ENCODE measurements at regions not wholly inside any gene's neighbourhood (a gene's known extent, or its start where the extent isn't known, plus 50 kb on each side); places are given as distances from the start of the nearest gene placed in this dataset.

- DNase-seq (ENCODE audit: low read depth in 4 of 4, low spot score in 2 of 4), result no peak
These were observed 502.3 kb upstream of the ZMIZ1 start for GRCh38 chr10:78566284-78567111.

GRCh38 chr10:78567680-78568455 is 500.9 kb upstream of the ZMIZ1 start:
- no peak for DNase-seq (ENCODE audit: low read depth in 4 of 4, low spot score in 2 of 4)

GRCh38 chr10:78568620-78569019 is 500.1 kb upstream of the ZMIZ1 start:
- no peak for DNase-seq (ENCODE audit: low read depth in 4 of 4, low spot score in 2 of 4)

GRCh38 chr10:78570633-78571235 is 498.0 kb upstream of the ZMIZ1 start:
- no peak for DNase-seq (ENCODE audit: low read depth in 4 of 4, low spot score in 2 of 4)

GRCh38 chr10:78571286-78571685 is 497.5 kb upstream of the ZMIZ1 start:
- DNase-seq (ENCODE audit: low read depth in 4 of 4, low spot score in 2 of 4), result no peak

- no peak for DNase-seq (ENCODE audit: low read depth in 4 of 4, low spot score in 2 of 4)
These were observed 496.9 kb upstream of the ZMIZ1 start for GRCh38 chr10:78571891-78572290.

- no peak for DNase-seq (ENCODE audit: low read depth in 4 of 4, low spot score in 2 of 4)
These were observed 496.2 kb upstream of the ZMIZ1 start for GRCh38 chr10:78572565-78572964.

- no peak for DNase-seq (ENCODE audit: low read depth in 4 of 4, low spot score in 2 of 4)
These were observed 494.2 kb upstream of the ZMIZ1 start for GRCh38 chr10:78574547-78574946.

- no peak for DNase-seq (ENCODE audit: low read depth in 4 of 4, low spot score in 2 of 4)
These were observed 493.4 kb upstream of the ZMIZ1 start for GRCh38 chr10:78575400-78575799.

GRCh38 chr10:78576276-78576675 is 492.5 kb upstream of the ZMIZ1 start:
- DNase-seq (ENCODE audit: low read depth in 4 of 4, low spot score in 2 of 4), result no peak

- no peak for DNase-seq (ENCODE audit: low read depth in 4 of 4, low spot score in 2 of 4)
These were observed 491.1 kb upstream of the ZMIZ1 start for GRCh38 chr10:78577712-78578111.

GRCh38 chr10:78578929-78579328 is 489.8 kb upstream of the ZMIZ1 start:
- DNase-seq (ENCODE audit: low read depth in 4 of 4, low spot score in 2 of 4), result no peak

- DNase-seq (ENCODE audit: low read depth in 4 of 4, low spot score in 2 of 4), result no peak
These were observed 489.2 kb upstream of the ZMIZ1 start for GRCh38 chr10:78579576-78579975.

- DNase-seq (ENCODE audit: low read depth in 4 of 4, low spot score in 2 of 4), result no peak
These were observed 488.8 kb upstream of the ZMIZ1 start for GRCh38 chr10:78579995-78580394.

- no peak for DNase-seq (ENCODE audit: low read depth in 4 of 4, low spot score in 2 of 4)
These were observed 487.6 kb upstream of the ZMIZ1 start for GRCh38 chr10:78581133-78581694.

GRCh38 chr10:78582540-78582939 is 486.2 kb upstream of the ZMIZ1 start:
- no peak for DNase-seq (ENCODE audit: low read depth in 4 of 4, low spot score in 2 of 4)

GRCh38 chr10:78584266-78584665 is 484.5 kb upstream of the ZMIZ1 start:
- no peak for DNase-seq (ENCODE audit: low read depth in 4 of 4, low spot score in 2 of 4)

GRCh38 chr10:78584681-78585080 is 484.1 kb upstream of the ZMIZ1 start:
- DNase-seq (ENCODE audit: low read depth in 4 of 4, low spot score in 2 of 4), result no peak

GRCh38 chr10:78585952-78586351 is 482.8 kb upstream of the ZMIZ1 start:
- no peak for DNase-seq (ENCODE audit: low read depth in 4 of 4, low spot score in 2 of 4)

- DNase-seq (ENCODE audit: low read depth in 4 of 4, low spot score in 2 of 4), result no peak
These were observed 480.5 kb upstream of the ZMIZ1 start for GRCh38 chr10:78588194-78588811.

GRCh38 chr10:78589687-78590086 is 479.1 kb upstream of the ZMIZ1 start:
- DNase-seq (ENCODE audit: low read depth in 4 of 4, low spot score in 2 of 4), result no peak
